PC-9 (cell line): ENCODE measurements at regions not wholly inside any gene's neighbourhood (a gene's known extent, or its start where the extent isn't known, plus 50 kb on each side); places are given as distances from the start of the nearest gene placed in this dataset.
"Not testable (repeated sequence)": the region's sequence is repeated elsewhere in the genome, so short reads cannot be mapped to it uniquely, and the experiment has no call there.

ENCODE experiments used
- BruUV-seq: library from RNA; stranded (reverse); fragments of 400-500 nt; replicated peaks from 2 replicates; lab custom pipeline; 2021; lab: Mats Ljungman, UMichigan
- CTCF ChIA-PET: fragments of 300-600 bp; sonication (Branson Sonifier 250); formaldehyde crosslinking; loops from one replicate; lab custom pipeline; 2022; ENCODE audit warnings: antibody characterized with exemption; lab: Charles Lee
- POLR2A ChIA-PET: fragments of 300-600 bp; sonication (Branson Sonifier 250); formaldehyde crosslinking; loops from one replicate; lab custom pipeline; 2022; ENCODE audit warnings: antibody characterized with exemption; ENCODE audit not compliant: unreplicated experiment; lab: Charles Lee
- DNase-seq, 2 experiments: peaks; one replicate each; pipeline versions ENCODE4 v3.0.0 to v3.0.0-alpha.2; 2015 to 2022; ENCODE audit warnings: mixed read lengths in 1 of 2
- H2AFZ ChIP-seq: fragments of 200-600 bp; sonication (generic); 2 replicates; pipeline ENCODE4 v1.8.1; 2017; ENCODE audit warnings: antibody characterized with exemption
- H3F3A ChIP-seq: fragments of 200-600 bp; sonication (generic); 2 replicates; pipeline ENCODE4 v1.8.1; 2017; ENCODE audit warnings: antibody characterized with exemption, mild to moderate bottlenecking, low read depth; ENCODE audit not compliant: insufficient read depth
- H3K27ac ChIP-seq: fragments of 200-600 bp; sonication (generic); 2 replicates; pipeline ENCODE4 v1.6.1; 2016; ENCODE audit warnings: mixed run types
- H3K27me3 ChIP-seq: fragments of 200-600 bp; sonication (generic); 2 replicates; pipeline ENCODE4 v1.6.1; 2016; ENCODE audit warnings: low read depth, mixed run types; ENCODE audit not compliant: insufficient read depth
- H3K36me3 ChIP-seq: fragments of 200-600 bp; sonication (generic); 2 replicates; pipeline ENCODE4 v1.6.1; 2016; ENCODE audit warnings: low read depth, mixed run types
- H3K4me1 ChIP-seq: fragments of 200-600 bp; sonication (generic); replicated peaks from 2 replicates; pipeline ENCODE4 v1.6.1; 2016; ENCODE audit warnings: mixed run types; ENCODE audit not compliant: insufficient read depth
- H3K4me2 ChIP-seq: fragments of 200-600 bp; sonication (generic); 2 replicates; pipeline ENCODE4 v1.6.1; 2017; ENCODE audit warnings: mixed run types
- H3K4me3 ChIP-seq: fragments of 200-600 bp; sonication (generic); 2 replicates; pipeline ENCODE4 v1.6.1; 2016; ENCODE audit warnings: mixed run types
- H3K79me2 ChIP-seq: fragments of 200-600 bp; sonication (generic); 2 replicates; pipeline ENCODE4 v1.6.1; 2017; ENCODE audit warnings: low read depth, mixed run types
- H3K9me2 ChIP-seq: fragments of 200-600 bp; sonication (generic); 2 replicates; pipeline ENCODE4 v1.8.1; 2017; ENCODE audit warnings: mild to moderate bottlenecking; ENCODE audit not compliant: insufficient read depth
- H3K9me3 ChIP-seq: fragments of 200-600 bp; sonication (generic); 2 replicates; pipeline ENCODE4 v1.8.1; 2016; ENCODE audit warnings: low read depth; ENCODE audit not compliant: insufficient read depth
- H4K20me1 ChIP-seq: fragments of 200-600 bp; sonication (generic); 2 replicates; pipeline ENCODE4 v1.8.1; 2017; ENCODE audit not compliant: insufficient read depth
- CTCF ChIP-seq: fragments of 200-600 bp; sonication (generic); conservative IDR thresholded peaks from 2 replicates; pipeline ENCODE4 v1.6.1; 2017; ENCODE audit warnings: mixed run types, antibody characterized with exemption, mild to moderate bottlenecking, moderate library complexity
- EZH2 ChIP-seq: fragments of 200-600 bp; sonication (generic); IDR thresholded peaks from 2 replicates; pipeline ENCODE4 v1.8.0; 2017; ENCODE audit warnings: antibody characterized with exemption, low read depth
- intact Hi-C: fragments of 100-400 bp; cut with micrococcal nuclease; formaldehyde crosslinking; loops from one replicate; pipeline ENCODE4 v1.10.0; 2022; ENCODE audit not compliant: unreplicated experiment

GRCh38 chr9:106500171-106500570 lies 362.8 kb upstream of the ZNF462 start:
- no peaks in the 10 kb centered on the region for H4K20me1 ChIP-seq
- no TSS peak for BruUV-seq
- H3K9me3 ChIP-seq = no peaks in the 10 kb centered on the region; the same call in 1 of the 2 replicates
- H3K9me2 ChIP-seq = no peaks in the 10 kb centered on the region
- H3K4me1 ChIP-seq = no peaks in the 10 kb centered on the region
- H3K4me2 ChIP-seq = no peak overlapping the region
- TF ChIP-seq CTCF (no peak), EZH2 (no peak)
- no peaks in the 10 kb centered on the region for H3K79me2 ChIP-seq
- DNase-seq = no peak
- intact Hi-C loops = no loop called here
- H3F3A ChIP-seq = no peaks in the 10 kb centered on the region
- H2AFZ ChIP-seq = no peak overlapping the region
- POLR2A ChIA-PET = no interaction called here
- no peaks in the 10 kb centered on the region for H3K36me3 ChIP-seq
- H3K27ac ChIP-seq = no peak overlapping the region
- H3K4me3 ChIP-seq = no peak overlapping the region
- CTCF ChIA-PET = no interaction called here
- no peaks in the 10 kb centered on the region for H3K27me3 ChIP-seq

GRCh38 chr9:106501210-106501609 lies 361.8 kb upstream of the ZNF462 start:
- H4K20me1 ChIP-seq, H3K9me3 ChIP-seq, POLR2A ChIA-PET, CTCF ChIA-PET, H3K27me3 ChIP-seq, H3K9me2 ChIP-seq, DNase-seq, H3K4me2 ChIP-seq, H3K27ac ChIP-seq, intact Hi-C loops, H3K4me1 ChIP-seq, H3F3A ChIP-seq, BruUV-seq, H2AFZ ChIP-seq, H3K4me3 ChIP-seq, H3K79me2 ChIP-seq, H3K36me3 ChIP-seq: not testable (repeated sequence)

GRCh38 chr9:106502930-106503329 lies 360.0 kb upstream of the ZNF462 start:
- CTCF ChIA-PET = no interaction called here
- TF ChIP-seq CTCF (no peak), EZH2 (no peak)
- no peaks in the 10 kb centered on the region for H3K79me2 ChIP-seq

GRCh38 chr9:106503759-106504158 lies 359.2 kb upstream of the ZNF462 start:
- Histone ChIP-seq H3K27me3 (no peaks in the 10 kb centered on the region), H4K20me1 (no peaks in the 10 kb centered on the region), H3K36me3 (no peaks in the 10 kb centered on the region), H2AFZ (no peak overlapping the region), H3K4me3 (no peak overlapping the region), H3K27ac (no peak overlapping the region), H3K9me3 (no peaks in the 10 kb centered on the region), H3K4me1 (no peaks in the 10 kb centered on the region), H3K4me2 (no peak overlapping the region), H3F3A (no peaks in the 10 kb centered on the region), H3K9me2 (no peaks in the 10 kb centered on the region), H3K79me2 (no peaks in the 10 kb centered on the region)
- intact Hi-C loops = no loop called here
- no TSS peak for BruUV-seq
- no peak for DNase-seq
- ChIA-PET CTCF (no interaction called here), POLR2A (interaction anchor here (0.6 kb wide), 1 partner anchor 826 kb away, joined by 6 read pairs; no protein-coding TSS in a partner anchor)
- TF ChIP-seq EZH2 (no peak), CTCF (no peak)

More at GRCh38 chr9:106502930-106503329, 360.0 kb upstream of the ZNF462 start:
- BruUV-seq = no TSS peak
- no peaks in the 10 kb centered on the region for H3K36me3 ChIP-seq
- no peaks in the 10 kb centered on the region for H3K27me3 ChIP-seq
- no peaks in the 10 kb centered on the region for H4K20me1 ChIP-seq
- no peaks in the 10 kb centered on the region for H3K9me2 ChIP-seq
- no peaks in the 10 kb centered on the region for H3K4me1 ChIP-seq
- H3K4me3 ChIP-seq = no peak overlapping the region
- H2AFZ ChIP-seq = no peak overlapping the region
- POLR2A ChIA-PET = no interaction called here
- H3K4me2 ChIP-seq = no peak overlapping the region
- no peaks in the 10 kb centered on the region for H3K9me3 ChIP-seq
- no peak for DNase-seq
- H3F3A ChIP-seq = no peaks in the 10 kb centered on the region
- no peak overlapping the region for H3K27ac ChIP-seq
- intact Hi-C loops = no loop called here
